GM23338 (cell line): ENCODE measurements at regions not wholly inside any gene's neighbourhood (a gene's known extent, or its start where the extent isn't known, plus 50 kb on each side); places are given as distances from the start of the nearest gene placed in this dataset.
A peak's percentile ranks its signal among the peaks of the same experiment; 100 is the strongest.

Experiments used
- ATAC-seq: fragments of 200-7000 bp; cut with Tn5 transposase; 3 replicates; pipeline ENCODE4 v1.9.1; 2020
- DNase-seq: peaks from one replicate; pipeline ENCODE4 v3.0.0-alpha.2; 2015; ENCODE audit warnings: low spot score
- H2AFZ ChIP-seq: fragments of 200-600 bp; sonication (generic); 2 replicates; pipeline ENCODE4 v1.8.0; 2016; ENCODE audit warnings: antibody characterized with exemption, mild to moderate bottlenecking, moderate library complexity
- H3F3A ChIP-seq: fragments of 200-600 bp; sonication (generic); replicated peaks from 2 replicates; pipeline ENCODE4 v1.8.0; 2017; ENCODE audit warnings: antibody characterized with exemption, mixed run types, low read depth
- H3K27ac ChIP-seq: fragments of 200-600 bp; sonication (generic); 2 replicates; pipeline ENCODE4 v1.6.1; 2016; ENCODE audit warnings: low read depth
- H3K27me3 ChIP-seq: fragments of 200-600 bp; sonication (generic); 2 replicates; pipeline ENCODE4 v1.8.0; 2016; ENCODE audit warnings: mild to moderate bottlenecking, mixed run types, moderate library complexity; ENCODE audit not compliant: insufficient read depth
- H3K36me3 ChIP-seq: fragments of 200-600 bp; sonication (generic); 2 replicates; pipeline ENCODE4 v1.8.0; 2016; ENCODE audit warnings: mild to moderate bottlenecking; ENCODE audit not compliant: insufficient read depth
- H3K4me1 ChIP-seq: fragments of 200-600 bp; sonication (generic); 2 replicates; pipeline ENCODE4 v1.8.0; 2016; ENCODE audit warnings: mild to moderate bottlenecking, moderate library complexity; ENCODE audit not compliant: insufficient read depth
- H3K4me2 ChIP-seq: fragments of 200-600 bp; sonication (generic); 2 replicates; pipeline ENCODE4 v1.7.1; 2017; ENCODE audit warnings: mixed run types
- H3K4me3 ChIP-seq: fragments of 200-600 bp; sonication (generic); 2 replicates; pipeline ENCODE4 v1.6.1; 2016; ENCODE audit warnings: mixed run types
- H3K79me2 ChIP-seq: fragments of 200-600 bp; sonication (generic); replicated peaks from 2 replicates; pipeline ENCODE4 v1.8.0; 2017; ENCODE audit warnings: mild to moderate bottlenecking; ENCODE audit not compliant: insufficient read depth
- H3K9me2 ChIP-seq: fragments of 200-600 bp; sonication (generic); 2 replicates; pipeline ENCODE4 v1.8.0; 2017; ENCODE audit not compliant: insufficient read depth
- H4K20me1 ChIP-seq: fragments of 200-600 bp; sonication (generic); replicated peaks from 2 replicates; pipeline ENCODE4 v1.8.0; 2017; ENCODE audit warnings: mild to moderate bottlenecking; ENCODE audit not compliant: insufficient read depth
- H3K27ac Mint-ChIP-seq: 2 replicates; pipeline ENCODE4 v1.8.0; 2020; ENCODE audit warnings: inconsistent platforms, mild to moderate bottlenecking, moderate library complexity, mixed read lengths
- H3K27me3 Mint-ChIP-seq: 3 replicates; pipeline ENCODE4 v1.8.0; 2022; ENCODE audit warnings: low read depth, mild to moderate bottlenecking, moderate library complexity, mixed read lengths, inconsistent platforms; ENCODE audit not compliant: insufficient read depth, poor library complexity
- H3K36me3 Mint-ChIP-seq: 3 replicates; pipeline ENCODE4 v1.8.0; 2021; ENCODE audit warnings: low read depth, mild to moderate bottlenecking, inconsistent platforms, moderate library complexity, mixed read lengths
- H3K4me1 Mint-ChIP-seq: 3 replicates; pipeline ENCODE4 v1.8.0; 2020; ENCODE audit warnings: mild to moderate bottlenecking, inconsistent platforms, mixed read lengths
- H3K4me3 Mint-ChIP-seq: 3 replicates; pipeline ENCODE4 v1.8.0; 2021; ENCODE audit warnings: moderate library complexity, mild to moderate bottlenecking, inconsistent platforms, mixed read lengths
- H3K9me3 Mint-ChIP-seq: 3 replicates; pipeline ENCODE4 v1.8.0; 2020; ENCODE audit warnings: moderate library complexity, mild to moderate bottlenecking, inconsistent platforms, mixed read lengths
- CTCF ChIP-seq, 2 experiments: fragments of 200-600 bp in 1 of 2; sonication (generic) in 1 of 2; conservative IDR thresholded peaks; 2 replicates each; pipeline versions ENCODE4 v1.5.1 to v1.6.1; 2016 to 2017; ENCODE audit warnings: antibody characterized with exemption in 2 of 2, low read depth in 2 of 2, mild to moderate bottlenecking in 2 of 2, moderate library complexity in 1 of 2
- ETS1 ChIP-seq: IDR thresholded peaks from 2 replicates; pipeline ENCODE4 v1.6.1; 2016; ENCODE audit warnings: antibody characterized with exemption
- EZH2 ChIP-seq: fragments of 200-600 bp; sonication (generic); IDR thresholded peaks from one replicate; pipeline ENCODE4 v1.8.0; 2017; ENCODE audit warnings: antibody characterized with exemption, mild to moderate bottlenecking, low read depth; ENCODE audit not compliant: unreplicated experiment
- POLR2AphosphoS5 ChIP-seq: IDR thresholded peaks from 2 replicates; pipeline ENCODE4 v1.6.1; 2016; ENCODE audit warnings: antibody characterized with exemption, low read depth
- STAT1 ChIP-seq: IDR thresholded peaks from one replicate; pipeline ENCODE4 v1.6.1; 2016; ENCODE audit warnings: antibody characterized with exemption; ENCODE audit not compliant: unreplicated experiment
- ZNF114 ChIP-seq: fragments of 250-450 bp; sonication (Bioruptor Pico); IDR thresholded peaks from 2 replicates; pipeline ENCODE4 v1.5.0; 2020; ENCODE audit warnings: mild to moderate bottlenecking, moderate library complexity
- ZNF462 ChIP-seq: fragments of 250-450 bp; sonication (Bioruptor Pico); IDR thresholded peaks from 2 replicates; pipeline ENCODE4 v1.5.0; 2020; ENCODE audit warnings: mild to moderate bottlenecking, moderate library complexity

- ATAC-seq (peak; percentile 22), DNase-seq (peak; percentile 41)
- TF ChIP-seq POLR2AphosphoS5 (no peak), ETS1 (no peak), EZH2 (peak; percentile 83), CTCF (conservative IDR thresholded peaks at IDR 0.05; ENCODE audit: low read depth in 2 of 2) (no peak), ZNF114 (CRISPR knock-in tag) (no peak), STAT1 (no peak), ZNF462 (CRISPR knock-in tag) (no peak)
- no peaks in the 10 kb centered on the region for H3K9me2 ChIP-seq
- no peaks in the 10 kb centered on the region for H3K79me2 ChIP-seq
- H3K36me3 ChIP-seq, result no peaks in the 10 kb centered on the region
- Mint-ChIP-seq H3K9me3 (0 out of 3 replicates have a peak, but pooled peaks cover 3% of the 10 kb centered on the region), H3K27ac (no peak overlapping the region), H3K4me3 (peak overlapping the region; percentile 89), H3K36me3 (no peaks in the 10 kb centered on the region; the same call in 2 of the 3 replicates), H3K27me3 (peaks cover 32% of the 10 kb centered on the region), H3K4me1 (peaks cover 9% of the 10 kb centered on the region)
- H4K20me1 ChIP-seq, result 0 out of 2 replicates have a peak, but pooled peaks cover 4% of the 10 kb centered on the region
- H3K4me2 ChIP-seq, result peak overlapping the region; percentile 97
- no peaks in the 10 kb centered on the region for H3K4me1 ChIP-seq
- peak overlapping the region; percentile 99 for H2AFZ ChIP-seq
- H3K27ac ChIP-seq, result no peak overlapping the region
- peaks cover 60% of the 10 kb centered on the region for H3K27me3 ChIP-seq
- peak overlapping the region; percentile 85 for H3K4me3 ChIP-seq
- no peaks in the 10 kb centered on the region for H3F3A ChIP-seq
Measured at GRCh38 chr13:108494991-108495645, 134.3 kb upstream of the MYO16 start.
